ENCODE measurements at regions not wholly inside any gene's neighbourhood (a gene's known extent, or its start where the extent isn't known, plus 50 kb on each side); places are given as distances from the start of the nearest gene placed in this dataset.
A peak's percentile ranks its signal among the peaks of the same experiment; 100 is the strongest.

DNA sequence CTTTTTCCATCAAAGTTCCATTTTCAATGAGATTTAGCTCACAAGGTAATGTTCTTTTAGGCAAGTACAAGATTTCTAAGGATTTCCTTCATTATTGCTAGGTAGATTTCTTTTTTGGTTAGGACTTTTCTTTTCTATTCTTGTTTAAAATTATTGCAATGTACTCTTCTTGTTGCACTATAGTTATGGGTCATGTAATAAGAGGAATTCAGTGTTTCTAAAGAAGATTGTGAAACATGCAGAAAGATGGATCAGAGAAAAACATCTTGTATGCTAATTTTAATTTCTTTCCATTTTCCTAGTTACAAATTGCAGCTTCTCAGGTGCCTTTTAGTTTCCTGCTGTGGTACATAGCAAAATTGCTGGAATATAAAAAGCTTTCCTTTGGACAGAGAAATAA lies 56.1 kb downstream of the BTG1 start:
- no peak overlapping the region for H3K27ac Mint-ChIP-seq
- TF ChIP-seq, protein P1, sequence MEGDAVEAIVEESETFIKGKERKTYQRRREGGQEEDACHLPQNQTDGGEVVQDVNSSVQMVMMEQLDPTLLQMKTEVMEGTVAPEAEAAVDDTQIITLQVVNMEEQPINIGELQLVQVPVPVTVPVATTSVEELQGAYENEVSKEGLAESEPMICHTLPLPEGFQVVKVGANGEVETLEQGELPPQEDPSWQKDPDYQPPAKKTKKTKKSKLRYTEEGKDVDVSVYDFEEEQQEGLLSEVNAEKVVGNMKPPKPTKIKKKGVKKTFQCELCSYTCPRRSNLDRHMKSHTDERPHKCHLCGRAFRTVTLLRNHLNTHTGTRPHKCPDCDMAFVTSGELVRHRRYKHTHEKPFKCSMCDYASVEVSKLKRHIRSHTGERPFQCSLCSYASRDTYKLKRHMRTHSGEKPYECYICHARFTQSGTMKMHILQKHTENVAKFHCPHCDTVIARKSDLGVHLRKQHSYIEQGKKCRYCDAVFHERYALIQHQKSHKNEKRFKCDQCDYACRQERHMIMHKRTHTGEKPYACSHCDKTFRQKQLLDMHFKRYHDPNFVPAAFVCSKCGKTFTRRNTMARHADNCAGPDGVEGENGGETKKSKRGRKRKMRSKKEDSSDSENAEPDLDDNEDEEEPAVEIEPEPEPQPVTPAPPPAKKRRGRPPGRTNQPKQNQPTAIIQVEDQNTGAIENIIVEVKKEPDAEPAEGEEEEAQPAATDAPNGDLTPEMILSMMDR (IDR thresholded peaks at IDR 0.05), result no peak
- no peak for DNase-seq
- H3K27me3 Mint-ChIP-seq (ENCODE audit: insufficient read depth), result no peaks in the 10 kb centered on the region
- H3K9me3 Mint-ChIP-seq, result no peaks in the 10 kb centered on the region
- no peak overlapping the region for H3K4me3 Mint-ChIP-seq
- H3K36me3 Mint-ChIP-seq (ENCODE audit: low read depth), result no peaks in the 10 kb centered on the region
- H3K4me1 Mint-ChIP-seq (ENCODE audit: low read depth), result peaks cover 36% of the 10 kb centered on the region

DNA sequence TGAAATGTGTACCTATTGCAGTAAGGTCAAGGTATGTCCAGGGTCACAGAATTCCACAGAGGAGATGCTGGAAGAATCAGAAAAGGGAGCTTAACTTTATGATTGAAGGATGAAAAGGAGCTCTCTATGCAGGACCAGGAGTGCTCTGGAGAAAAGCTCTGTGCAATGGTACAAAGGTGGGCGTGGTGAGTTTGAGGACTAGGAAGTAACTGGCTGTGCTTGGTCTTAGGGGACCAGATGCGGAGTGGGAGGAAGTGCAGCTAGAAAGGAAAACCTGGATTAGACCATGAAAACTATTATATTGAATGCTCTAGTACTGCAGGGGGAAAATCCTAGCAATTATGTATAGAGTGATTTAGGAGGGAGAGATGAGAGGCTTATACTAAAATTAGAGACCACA lies 56.8 kb downstream of the BTG1 start:
- H3K36me3 Mint-ChIP-seq (ENCODE audit: low read depth), result no peaks in the 10 kb centered on the region
- TF ChIP-seq, protein P1 (IDR thresholded peaks at IDR 0.05), result no peak
- peaks cover 28% of the 10 kb centered on the region for H3K4me1 Mint-ChIP-seq (ENCODE audit: low read depth)
- H3K9me3 Mint-ChIP-seq, result no peaks in the 10 kb centered on the region
- H3K27me3 Mint-ChIP-seq (ENCODE audit: insufficient read depth), result no peaks in the 10 kb centered on the region
- DNase-seq, result no peak
- no peak overlapping the region for H3K27ac Mint-ChIP-seq
- H3K4me3 Mint-ChIP-seq, result no peak overlapping the region

DNA sequence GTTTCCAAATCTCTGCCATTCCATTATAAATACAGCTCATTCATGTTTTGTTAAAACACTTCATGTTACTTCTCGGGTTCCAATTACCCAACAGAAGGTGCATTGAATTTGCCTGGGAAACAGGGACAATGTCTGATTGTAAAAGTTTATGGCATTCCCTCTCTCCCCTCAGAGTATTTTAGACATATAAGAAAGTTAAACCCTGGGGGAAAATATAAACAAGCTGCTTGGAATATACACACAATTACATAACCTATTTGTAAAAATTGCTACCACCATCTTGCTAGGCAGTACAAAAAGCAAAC lies 60.0 kb downstream of the BTG1 start:
- no peaks in the 10 kb centered on the region for H3K36me3 Mint-ChIP-seq (ENCODE audit: low read depth)
- no peak overlapping the region for H3K27ac Mint-ChIP-seq
- peaks cover 44% of the 10 kb centered on the region for H3K4me1 Mint-ChIP-seq (ENCODE audit: low read depth)
- TF ChIP-seq, protein P1 (IDR thresholded peaks at IDR 0.05), result no peak
- no peaks in the 10 kb centered on the region for H3K9me3 Mint-ChIP-seq
- no peak for DNase-seq
- H3K27me3 Mint-ChIP-seq (ENCODE audit: insufficient read depth), result no peaks in the 10 kb centered on the region
- H3K4me3 Mint-ChIP-seq, result no peak overlapping the region

DNA sequence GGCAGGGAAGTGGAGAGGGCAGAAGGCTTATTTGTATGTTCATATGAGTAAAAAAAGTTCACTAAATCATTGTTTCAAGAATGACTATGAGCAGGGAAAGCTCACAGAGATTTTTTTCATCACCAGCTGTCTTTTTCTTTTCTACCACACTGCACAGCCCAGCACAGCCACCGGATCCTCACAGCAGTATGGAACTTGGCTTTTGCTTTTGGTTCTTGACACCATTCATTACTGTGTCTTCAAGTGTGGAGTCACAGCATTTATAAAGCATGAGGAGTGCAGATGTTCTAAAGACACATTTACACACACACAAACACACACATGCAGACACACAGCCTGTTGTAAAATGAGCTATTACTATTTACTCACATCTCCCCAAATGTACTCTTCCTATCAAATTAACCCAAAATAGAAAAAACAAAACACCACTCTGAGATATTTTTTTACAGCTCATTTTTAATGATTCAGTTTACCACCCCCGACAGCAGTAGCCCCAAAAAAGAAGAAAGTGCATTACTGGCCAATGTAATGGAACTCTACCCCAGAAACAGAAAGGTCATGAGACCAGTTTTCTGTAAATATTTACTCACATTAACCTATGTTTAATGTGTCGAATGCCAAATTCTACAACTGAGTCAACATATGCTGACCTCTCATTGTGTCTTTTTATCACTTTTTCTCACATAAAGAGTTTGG lies 60.5 kb downstream of the BTG1 start:
- peaks cover 49% of the 10 kb centered on the region for H3K4me1 Mint-ChIP-seq (ENCODE audit: low read depth)
- H3K9me3 Mint-ChIP-seq, result no peaks in the 10 kb centered on the region
- H3K4me3 Mint-ChIP-seq, result no peak overlapping the region
- no peaks in the 10 kb centered on the region for H3K36me3 Mint-ChIP-seq (ENCODE audit: low read depth)
- H3K27ac Mint-ChIP-seq, result no peak overlapping the region
- H3K27me3 Mint-ChIP-seq (ENCODE audit: insufficient read depth), result no peaks in the 10 kb centered on the region
- no peak for DNase-seq
- TF ChIP-seq, protein P1 (IDR thresholded peaks at IDR 0.05), result no peak

DNA sequence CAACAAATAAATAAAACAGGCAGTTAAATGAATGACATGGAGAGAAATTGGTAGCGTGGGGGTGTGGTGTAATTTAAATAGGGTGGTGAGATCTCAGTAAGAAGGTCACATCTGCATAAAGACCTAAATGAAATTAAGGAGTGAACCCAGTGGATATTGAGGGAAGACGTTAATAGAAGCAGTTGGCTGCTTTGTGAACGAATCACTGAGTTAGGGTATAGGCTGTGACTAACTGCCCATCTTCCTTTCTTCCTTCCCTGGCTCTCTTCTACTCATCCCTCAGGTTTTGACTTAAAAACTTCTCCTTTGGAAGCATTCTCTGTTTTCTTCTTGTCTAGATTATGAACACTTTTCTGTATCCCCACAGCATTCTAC lies 64.7 kb downstream of the BTG1 start:
- Mint-ChIP-seq H3K27ac (peak overlapping the region; percentile 96), H3K4me1 (ENCODE audit: low read depth) (peaks cover 78% of the 10 kb centered on the region), H3K27me3 (ENCODE audit: insufficient read depth) (peaks cover 2% of the 10 kb centered on the region; the same call in 1 of the 2 replicates), H3K9me3 (no peaks in the 10 kb centered on the region), H3K4me3 (peak overlapping the region; percentile 67), H3K36me3 (ENCODE audit: low read depth) (no peaks in the 10 kb centered on the region)
- DNase-seq, result no peak
- TF ChIP-seq, protein P1 (IDR thresholded peaks at IDR 0.05), result no peak

DNA sequence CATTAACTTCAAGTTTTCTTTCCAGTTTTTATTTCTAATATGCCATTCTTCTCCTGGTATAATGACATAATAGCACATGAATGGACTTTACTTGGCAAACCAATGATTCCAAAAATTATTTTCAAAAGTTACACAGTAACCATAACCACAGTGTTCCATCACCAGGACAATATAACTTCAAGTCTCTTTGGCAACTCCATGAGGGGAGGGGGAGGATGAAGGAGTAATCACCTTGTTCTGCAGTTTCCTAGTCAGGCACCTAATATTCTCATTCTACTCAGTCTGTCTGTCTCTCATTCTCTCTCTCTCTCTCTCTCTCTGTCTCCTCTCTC lies 66.6 kb downstream of the BTG1 start:
- H3K4me1 Mint-ChIP-seq (ENCODE audit: low read depth), result peaks cover 85% of the 10 kb centered on the region
- H3K36me3 Mint-ChIP-seq (ENCODE audit: low read depth), result no peaks in the 10 kb centered on the region
- H3K27me3 Mint-ChIP-seq (ENCODE audit: insufficient read depth), result peaks cover 2% of the 10 kb centered on the region; the same call in 1 of the 2 replicates
- no peaks in the 10 kb centered on the region for H3K9me3 Mint-ChIP-seq
- DNase-seq, result no peak
- peak overlapping the region; percentile 96 for H3K27ac Mint-ChIP-seq
- peak overlapping the region; percentile 68 for H3K4me3 Mint-ChIP-seq
- TF ChIP-seq, protein P1 (IDR thresholded peaks at IDR 0.05), result no peak

All from HFFc6 (cell line).